ENCODE measurements at regions not wholly inside any gene's neighbourhood (a gene's known extent, or its start where the extent isn't known, plus 50 kb on each side); places are given as distances from the start of the nearest gene placed in this dataset.

DNA sequence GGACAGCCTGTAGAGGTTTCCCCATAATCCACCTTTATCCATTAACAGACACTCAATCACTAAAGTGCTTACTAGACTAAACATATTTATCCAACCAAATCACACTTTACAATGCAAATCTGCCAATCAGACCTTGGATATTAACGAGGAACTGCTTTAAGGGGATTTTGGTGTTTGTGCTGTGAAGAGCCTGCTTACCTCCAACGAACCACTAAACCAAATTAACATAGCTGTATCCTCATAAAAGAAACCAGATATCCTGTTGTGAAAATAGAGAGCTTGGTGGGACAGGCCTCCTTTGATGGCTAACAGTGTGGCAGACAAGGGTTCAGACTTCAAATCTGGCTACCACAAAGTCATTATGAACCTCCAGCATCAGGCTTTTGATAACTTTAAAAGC is 252.6 kb upstream of the HAND2 start:
- TF ChIP-seq EZH2 (IDR thresholded peaks at IDR 0.05; ENCODE audit: low read length, unreplicated experiment) (no peak), CTCF (conservative IDR thresholded peaks at IDR 0.05; ENCODE audit: low read depth, low read length) (no peak), EZH2phosphoT487 (IDR thresholded peaks at IDR 0.05; ENCODE audit: borderline replicate concordance, low read length) (no peak)

All from PC-3 (cell line).